Astrocyte (in vitro differentiated cells and primary cell): ENCODE measurements at regions not wholly inside any gene's neighbourhood (a gene's known extent, or its start where the extent isn't known, plus 50 kb on each side); places are given as distances from the start of the nearest gene placed in this dataset.

Experiments used
- EZH2 ChIP-seq: IDR thresholded peaks from 2 replicates; pipeline ENCODE4 v1.6.1; 2012; ENCODE audit warnings: mild to moderate bottlenecking, low read length, inconsistent platforms; ENCODE audit not compliant: insufficient read depth
- TF ChIP-seq, protein P1 (sequence below): IDR thresholded peaks from 2 replicates; pipeline ENCODE4 v1.5.1; 2011; ENCODE audit warnings: low read depth, mild to moderate bottlenecking, inconsistent platforms, low read length, moderate library complexity; ENCODE audit not compliant: insufficient read depth

DNA sequence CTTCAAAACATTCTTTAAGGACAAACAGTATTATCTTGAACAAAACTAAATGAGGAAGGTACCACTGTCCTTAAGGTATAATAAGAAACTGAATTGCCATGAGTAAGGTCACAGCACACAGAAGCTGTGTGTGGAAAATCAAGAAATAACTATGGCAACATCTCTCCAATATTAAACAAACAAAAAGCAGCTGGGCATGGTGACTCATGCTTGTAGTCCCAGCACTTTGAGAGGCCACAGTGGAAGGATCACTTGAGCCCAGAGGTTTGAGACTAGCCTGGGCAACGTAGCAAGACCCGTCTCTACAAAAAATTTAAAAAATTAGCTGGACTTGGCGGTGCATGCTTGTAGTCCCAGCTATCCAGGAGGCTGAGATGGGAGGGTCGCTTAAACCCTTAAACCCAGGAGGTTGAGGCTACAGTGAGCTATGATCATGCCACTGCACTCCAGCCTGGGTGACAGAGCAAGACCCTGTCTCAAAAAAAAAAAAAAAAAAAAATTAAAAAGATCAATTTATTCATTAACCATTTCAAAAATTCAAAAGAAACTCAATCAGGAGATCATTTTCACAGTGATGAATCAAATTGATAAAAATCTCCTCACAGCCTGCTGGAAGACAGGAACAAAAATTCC, 195.4 kb downstream of the SKIDA1 start:
- no peak for TF ChIP-seq EZH2
- TF ChIP-seq, protein P1, sequence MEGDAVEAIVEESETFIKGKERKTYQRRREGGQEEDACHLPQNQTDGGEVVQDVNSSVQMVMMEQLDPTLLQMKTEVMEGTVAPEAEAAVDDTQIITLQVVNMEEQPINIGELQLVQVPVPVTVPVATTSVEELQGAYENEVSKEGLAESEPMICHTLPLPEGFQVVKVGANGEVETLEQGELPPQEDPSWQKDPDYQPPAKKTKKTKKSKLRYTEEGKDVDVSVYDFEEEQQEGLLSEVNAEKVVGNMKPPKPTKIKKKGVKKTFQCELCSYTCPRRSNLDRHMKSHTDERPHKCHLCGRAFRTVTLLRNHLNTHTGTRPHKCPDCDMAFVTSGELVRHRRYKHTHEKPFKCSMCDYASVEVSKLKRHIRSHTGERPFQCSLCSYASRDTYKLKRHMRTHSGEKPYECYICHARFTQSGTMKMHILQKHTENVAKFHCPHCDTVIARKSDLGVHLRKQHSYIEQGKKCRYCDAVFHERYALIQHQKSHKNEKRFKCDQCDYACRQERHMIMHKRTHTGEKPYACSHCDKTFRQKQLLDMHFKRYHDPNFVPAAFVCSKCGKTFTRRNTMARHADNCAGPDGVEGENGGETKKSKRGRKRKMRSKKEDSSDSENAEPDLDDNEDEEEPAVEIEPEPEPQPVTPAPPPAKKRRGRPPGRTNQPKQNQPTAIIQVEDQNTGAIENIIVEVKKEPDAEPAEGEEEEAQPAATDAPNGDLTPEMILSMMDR: no peak
